ENCODE measurements at regions not wholly inside any gene's neighbourhood (a gene's known extent, or its start where the extent isn't known, plus 50 kb on each side); places are given as distances from the start of the nearest gene placed in this dataset.
A peak's percentile ranks its signal among the peaks of the same experiment; 100 is the strongest.

DNA sequence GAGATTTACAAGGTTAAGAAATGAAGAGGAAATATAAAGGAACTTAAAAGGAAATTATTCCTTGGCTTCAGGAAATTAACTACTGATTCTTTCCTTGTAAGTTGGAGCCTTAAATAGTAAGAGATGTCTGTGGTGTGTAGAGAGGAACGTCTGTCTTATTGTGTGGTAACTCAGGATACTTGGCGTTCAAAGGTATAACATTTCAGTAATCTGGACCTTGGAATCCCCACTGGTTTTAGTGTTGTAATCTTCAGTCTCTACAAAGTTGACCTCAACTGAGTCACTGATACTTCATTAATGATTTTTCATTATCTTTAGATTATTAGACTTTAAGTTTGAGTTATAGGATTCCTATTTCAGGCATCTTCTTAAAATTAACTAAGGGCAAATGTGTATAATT, 79.1 kb upstream of the LSM6 start:
- Histone ChIP-seq H3K27me3 (no peaks in the 10 kb centered on the region), H3K27ac (no peak overlapping the region)
- DNase-seq, result no peak

DNA sequence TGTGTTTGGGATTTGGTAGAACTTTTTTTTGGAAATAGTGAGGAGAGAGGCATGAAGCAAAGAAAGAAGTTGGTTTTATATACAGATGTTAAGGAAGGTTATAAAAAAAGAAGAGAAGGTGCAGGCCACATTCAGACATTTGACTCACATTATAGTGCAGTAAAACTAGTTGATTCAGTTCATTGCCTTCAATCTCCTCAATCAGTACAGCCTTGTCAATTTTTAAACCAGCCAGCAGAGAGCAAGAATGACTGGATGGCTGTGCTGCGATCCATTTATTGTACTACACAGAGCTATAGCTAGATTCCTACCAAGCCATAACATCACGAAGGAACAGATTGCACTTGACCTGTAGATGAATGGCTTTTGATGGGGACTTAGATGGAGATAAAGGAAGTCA, 79.7 kb upstream of the LSM6 start:
- H3K36me3 ChIP-seq, result no peaks in the 10 kb centered on the region
- no peaks in the 10 kb centered on the region for H3K4me1 ChIP-seq
- no peaks in the 10 kb centered on the region for H3K9me3 ChIP-seq
- no peak overlapping the region for H3K27ac ChIP-seq
- TF ChIP-seq POLR2A (IDR thresholded peaks at IDR 0.05) (no peak), CTCF (IDR thresholded peaks at IDR 0.05) (peak in 3 of 6 experiments; percentile 12 to 36 (median 24))
- H3K27me3 ChIP-seq, result no peaks in the 10 kb centered on the region
- H3K4me3 ChIP-seq, result no peak overlapping the region
- DNase-seq, result no peak

More for the DNA sequence above, 79.1 kb upstream of the LSM6 start:
- no peaks in the 10 kb centered on the region for H3K4me1 ChIP-seq
- H3K9me3 ChIP-seq, result no peaks in the 10 kb centered on the region
- H3K4me3 ChIP-seq, result no peak overlapping the region
- TF ChIP-seq POLR2A (IDR thresholded peaks at IDR 0.05) (no peak), CTCF (IDR thresholded peaks at IDR 0.05) (no peak)
- H3K36me3 ChIP-seq, result no peaks in the 10 kb centered on the region

GRCh38 chr4:146095091-146095690, 80.3 kb upstream of the LSM6 start:
- TF ChIP-seq POLR2A (IDR thresholded peaks at IDR 0.05) (no peak), CTCF (IDR thresholded peaks at IDR 0.05) (peak in 5 of 6 experiments; percentile 22 to 73 (median 68))
- H3K36me3 ChIP-seq, result no peaks in the 10 kb centered on the region
- no peaks in the 10 kb centered on the region for H3K4me1 ChIP-seq
- no peaks in the 10 kb centered on the region for H3K27me3 ChIP-seq
- H3K27ac ChIP-seq, result no peak overlapping the region
- H3K9me3 ChIP-seq, result no peaks in the 10 kb centered on the region
- DNase-seq, result peak in 2 of 3 donors; percentile 24 to 78
- no peak overlapping the region for H3K4me3 ChIP-seq

- DNase-seq, result no peak
- no peaks in the 10 kb centered on the region for H3K4me1 ChIP-seq
- H3K9me3 ChIP-seq, result no peaks in the 10 kb centered on the region
- H3K27ac ChIP-seq, result no peak overlapping the region
- H3K27me3 ChIP-seq, result no peaks in the 10 kb centered on the region
- H3K36me3 ChIP-seq, result no peaks in the 10 kb centered on the region
- TF ChIP-seq POLR2A (IDR thresholded peaks at IDR 0.05) (no peak), CTCF (IDR thresholded peaks at IDR 0.05) (no peak)
- H3K4me3 ChIP-seq, result no peak overlapping the region
Measured at GRCh38 chr4:146088690-146089089, 86.8 kb upstream of the LSM6 start.

- TF ChIP-seq POLR2A (IDR thresholded peaks at IDR 0.05), result no peak
- no peak for TF ChIP-seq CTCF (IDR thresholded peaks at IDR 0.05)
- no peak for DNase-seq
- no peak overlapping the region for H3K27ac ChIP-seq
- H3K27me3 ChIP-seq, result no peaks in the 10 kb centered on the region
- no peaks in the 10 kb centered on the region for H3K4me1 ChIP-seq
- no peak overlapping the region for H3K4me3 ChIP-seq
- no peaks in the 10 kb centered on the region for H3K36me3 ChIP-seq
- no peaks in the 10 kb centered on the region for H3K9me3 ChIP-seq
Measured at GRCh38 chr4:146087856-146088255, 87.7 kb upstream of the LSM6 start.

DNA sequence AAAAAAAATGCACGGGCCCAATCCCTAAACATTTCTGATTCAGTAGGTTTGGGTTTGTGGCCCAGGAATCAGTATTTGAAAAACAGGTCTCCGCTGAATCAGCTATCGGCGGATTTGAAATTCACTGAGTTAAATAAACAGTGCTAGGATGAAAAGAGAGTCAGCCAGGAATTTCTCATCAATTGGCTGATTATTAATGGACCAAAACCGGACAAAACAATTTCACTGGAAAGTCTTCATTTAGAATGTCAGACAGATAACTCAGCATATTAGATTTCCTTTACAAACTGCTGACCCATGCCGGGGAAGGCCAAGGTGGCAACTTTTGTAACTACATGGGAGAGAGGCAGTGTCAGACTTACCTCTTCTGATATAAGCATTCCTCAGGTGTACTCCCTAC, 99.4 kb upstream of the LSM6 start:
- Histone ChIP-seq H3K4me1 (no peaks in the 10 kb centered on the region), H3K9me3 (no peaks in the 10 kb centered on the region), H3K4me3 (no peak overlapping the region), H3K36me3 (no peaks in the 10 kb centered on the region), H3K27ac (no peak overlapping the region), H3K27me3 (no peaks in the 10 kb centered on the region)
- TF ChIP-seq CTCF (IDR thresholded peaks at IDR 0.05), result no peak
- no peak for TF ChIP-seq POLR2A (IDR thresholded peaks at IDR 0.05)
- no peak for DNase-seq

Measured in Peyer's patch (tissue), 4 donors.